ENCODE measurements at regions not wholly inside any gene's neighbourhood (a gene's known extent, or its start where the extent isn't known, plus 50 kb on each side); places are given as distances from the start of the nearest gene placed in this dataset.
"Not testable (repeated sequence)": the region's sequence is repeated elsewhere in the genome, so short reads cannot be mapped to it uniquely, and the experiment has no call there.

DNA sequence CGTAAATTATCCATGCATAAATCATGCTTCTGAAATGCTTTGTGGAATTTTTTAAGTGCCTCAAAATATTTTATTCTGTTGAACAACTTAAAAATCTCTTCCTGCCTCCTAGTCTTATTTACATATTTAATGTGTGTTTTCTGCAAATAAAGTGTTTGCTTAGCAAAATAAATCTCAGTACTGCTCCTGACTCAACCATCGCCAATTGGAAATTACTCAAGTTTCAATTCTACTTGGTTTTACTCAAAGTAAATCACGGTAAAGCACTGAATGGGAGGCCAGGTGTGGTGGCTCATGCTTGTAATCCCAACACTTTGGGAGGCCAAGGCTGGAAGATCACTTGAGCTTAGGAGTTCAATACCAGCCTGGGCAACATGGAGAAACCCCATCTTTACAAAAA is 152.2 kb upstream of the NR5A2 start:
- no peak for DNase-seq

- no peak for DNase-seq
Observed at GRCh38 chr1:199875856-199876255, 151.7 kb upstream of the NR5A2 start.

- no peak for DNase-seq
Observed at GRCh38 chr1:199877526-199878384, 149.8 kb upstream of the NR5A2 start.

GRCh38 chr1:199878823-199879222 is 148.7 kb upstream of the NR5A2 start:
- DNase-seq: no peak

GRCh38 chr1:199898654-199899053 is 128.9 kb upstream of the NR5A2 start:
- no peak for DNase-seq

DNA sequence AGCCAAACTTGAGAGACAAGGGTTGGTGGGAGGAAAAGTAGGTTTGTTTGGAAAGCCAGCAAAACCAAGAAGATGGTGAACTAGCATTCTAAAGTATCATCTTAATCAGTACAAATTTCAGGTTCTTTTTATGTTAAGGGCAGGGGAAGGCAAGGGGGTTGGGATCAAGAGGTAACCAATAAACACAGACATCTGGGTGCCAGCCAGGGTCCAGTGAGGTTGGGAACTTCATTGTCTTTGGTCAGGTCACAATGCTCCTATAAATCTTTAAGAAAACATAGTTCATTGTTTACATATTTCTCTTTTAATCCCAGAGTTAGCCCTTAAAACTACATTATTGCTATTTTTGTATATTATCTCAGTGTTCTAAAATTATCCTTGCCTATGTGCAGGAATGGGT is 126.2 kb upstream of the NR5A2 start:
- DNase-seq: no peak

- DNase-seq: no peak
Observed at GRCh38 chr1:199907361-199907760, 120.1 kb upstream of the NR5A2 start.

- peak; percentile 25 for DNase-seq
Observed at GRCh38 chr1:199909137-199909536, 118.4 kb upstream of the NR5A2 start.

DNA sequence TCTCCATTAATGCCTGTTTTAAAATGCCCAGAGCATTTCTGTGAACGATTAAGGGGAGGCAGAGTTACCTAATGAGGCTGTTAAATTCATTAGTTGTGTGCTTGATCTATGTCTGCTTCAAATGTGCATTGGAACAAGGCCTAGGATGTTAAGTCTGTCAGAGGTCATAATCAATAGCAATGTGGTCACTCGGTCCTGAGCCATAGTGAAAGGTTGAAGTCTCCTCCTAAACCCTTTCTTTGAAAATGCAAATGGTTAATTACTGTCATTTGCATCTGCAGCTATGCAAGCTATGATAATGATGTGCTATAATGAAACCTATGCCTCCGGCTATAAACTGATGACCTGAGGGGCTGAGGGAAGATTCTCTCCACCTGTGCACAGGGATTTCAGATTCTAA is 114.2 kb upstream of the NR5A2 start:
- no peak for DNase-seq

DNA sequence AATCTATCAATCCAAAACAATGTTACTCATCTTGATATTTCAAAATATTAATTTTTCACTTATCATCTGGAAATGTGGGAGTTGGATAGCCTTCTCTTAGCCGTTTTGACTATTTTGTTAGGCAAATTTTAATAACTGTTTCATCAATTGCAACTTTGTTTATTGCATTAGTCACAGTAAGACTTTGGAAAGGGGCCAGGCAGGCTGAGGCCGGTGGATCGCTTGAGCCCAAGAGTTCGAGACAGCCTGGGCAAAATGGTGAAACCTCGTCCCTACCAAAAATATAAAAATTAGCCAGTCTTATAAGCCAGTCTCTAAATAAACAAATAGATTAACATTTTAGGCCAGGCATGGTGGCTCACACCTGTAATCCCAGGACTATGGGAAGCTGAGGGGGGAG is 113.0 kb upstream of the NR5A2 start:
- DNase-seq: no peak

- no peak for DNase-seq
Observed at GRCh38 chr1:199918196-199918769, 109.2 kb upstream of the NR5A2 start.

DNA sequence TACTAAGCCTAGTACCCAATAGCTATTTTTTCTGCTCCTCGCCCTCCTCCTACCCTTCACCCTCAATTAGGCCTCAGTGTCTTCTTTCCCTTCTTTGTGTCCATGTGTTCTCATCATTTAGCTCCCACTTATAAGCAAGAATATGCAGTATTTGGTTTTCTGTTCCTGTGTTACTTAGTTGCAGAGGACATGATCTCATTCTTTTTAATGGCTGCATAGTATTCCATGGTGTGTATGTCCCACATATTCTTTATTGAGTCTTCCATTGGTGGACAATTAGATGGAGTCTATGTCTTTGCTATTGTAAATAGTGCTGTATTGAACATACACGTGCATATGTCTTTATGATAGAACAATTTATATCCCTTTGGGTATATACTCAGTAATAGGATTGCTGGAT is 106.9 kb upstream of the NR5A2 start:
- DNase-seq: no peak

DNA sequence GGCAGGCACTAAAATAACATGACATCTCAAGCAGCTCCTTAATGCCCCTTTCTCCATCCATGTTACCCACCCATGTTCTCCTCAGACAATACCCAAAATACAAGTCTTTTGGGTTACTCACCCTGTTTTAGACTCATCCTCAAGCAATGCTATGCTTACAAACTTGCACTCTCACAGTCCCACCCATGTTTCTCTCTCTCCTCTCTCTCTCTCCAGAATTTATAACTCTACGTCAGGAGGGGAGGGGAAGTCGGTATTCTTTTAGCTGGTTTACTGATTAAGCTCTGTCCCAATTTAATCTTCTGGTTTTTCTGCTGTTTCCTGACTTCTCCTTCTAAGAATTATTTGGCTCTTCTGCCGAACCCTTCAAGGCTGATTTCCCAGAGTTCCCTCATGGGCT is 98.0 kb upstream of the NR5A2 start:
- DNase-seq: no peak

DNA sequence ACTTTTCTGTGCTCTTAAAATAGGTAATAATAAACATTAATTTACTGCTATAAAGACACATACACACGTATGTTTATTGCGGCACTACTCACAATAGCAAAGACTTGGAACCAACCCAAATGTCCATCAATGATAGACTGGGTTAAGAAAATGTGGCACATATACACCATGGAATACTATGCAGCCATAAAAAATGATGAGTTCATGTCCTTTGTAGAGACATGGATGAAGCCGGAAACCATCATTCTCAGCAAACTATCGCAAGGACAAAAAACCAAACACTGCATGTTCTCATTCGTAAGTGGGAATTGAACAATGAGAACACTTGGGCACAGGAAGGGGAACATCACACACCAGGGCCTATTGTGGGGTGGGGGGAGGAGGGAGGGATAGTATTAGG is 97.4 kb upstream of the NR5A2 start:
- not testable (repeated sequence) for DNase-seq

- DNase-seq: peak; percentile 42
Observed at GRCh38 chr1:199931666-199932377, 95.7 kb upstream of the NR5A2 start.

GRCh38 chr1:199932462-199932861 is 95.0 kb upstream of the NR5A2 start:
- no peak for DNase-seq

DNA sequence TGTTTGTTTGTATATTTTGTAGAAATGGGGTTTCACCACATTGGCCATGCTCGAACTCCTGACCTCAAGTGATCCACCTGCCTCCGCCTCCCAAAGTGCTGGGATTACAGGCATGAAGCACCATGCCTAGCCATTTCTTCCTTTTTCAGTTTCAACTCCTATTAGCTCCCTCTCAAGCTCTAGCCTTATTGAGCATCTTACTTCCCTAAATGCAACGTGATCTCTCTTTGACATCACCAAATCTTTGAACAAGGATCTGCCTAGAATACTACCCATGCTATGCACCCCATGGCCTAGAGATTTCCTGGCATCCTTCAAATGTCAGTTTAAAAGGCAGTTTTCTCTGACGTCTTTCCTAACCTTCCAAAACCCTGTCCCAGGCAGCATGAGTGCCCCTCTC is 91.1 kb upstream of the NR5A2 start:
- DNase-seq: no peak

GRCh38 chr1:199937161-199937560 is 90.3 kb upstream of the NR5A2 start:
- no peak for DNase-seq

GRCh38 chr1:199937661-199938060 is 89.8 kb upstream of the NR5A2 start:
- DNase-seq: no peak

DNA sequence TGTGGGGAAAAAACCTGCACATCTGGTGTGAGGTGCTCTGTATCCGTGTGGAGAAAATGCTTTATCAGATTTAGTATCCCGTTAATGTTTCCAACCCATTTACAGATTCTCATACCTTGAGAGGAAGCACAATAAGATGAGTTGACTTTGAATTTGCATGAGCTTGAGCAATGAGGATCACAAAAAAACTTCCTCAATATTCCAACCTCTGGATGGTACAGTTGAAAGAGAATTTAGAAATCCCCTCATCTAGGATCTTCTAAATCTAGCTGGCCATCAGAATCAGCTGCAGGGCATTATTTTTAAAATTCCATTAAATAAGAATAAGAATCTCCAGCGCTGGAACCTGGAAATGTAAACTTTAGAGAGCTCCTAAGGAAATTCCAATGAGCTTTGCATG is 82.5 kb upstream of the NR5A2 start:
- no peak for DNase-seq

DNA sequence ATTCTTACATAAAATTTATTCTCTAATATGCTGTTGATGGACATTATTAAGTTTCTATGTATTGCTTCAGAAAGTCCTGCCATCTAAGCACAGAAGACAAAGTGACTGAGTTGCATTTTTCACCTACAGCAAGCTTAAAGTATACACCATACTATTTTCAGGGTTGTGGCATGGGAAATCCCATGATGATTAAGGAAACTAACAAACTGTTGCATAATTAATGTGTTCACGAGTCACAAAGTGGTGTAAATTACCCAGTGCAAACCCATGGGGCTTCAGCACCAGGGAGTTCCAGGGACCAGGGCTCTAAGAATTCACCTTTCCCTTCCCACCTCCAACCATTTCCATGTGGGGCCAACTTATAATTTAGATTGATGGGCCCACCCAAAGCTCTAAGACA is 81.9 kb upstream of the NR5A2 start:
- DNase-seq: no peak

DNA sequence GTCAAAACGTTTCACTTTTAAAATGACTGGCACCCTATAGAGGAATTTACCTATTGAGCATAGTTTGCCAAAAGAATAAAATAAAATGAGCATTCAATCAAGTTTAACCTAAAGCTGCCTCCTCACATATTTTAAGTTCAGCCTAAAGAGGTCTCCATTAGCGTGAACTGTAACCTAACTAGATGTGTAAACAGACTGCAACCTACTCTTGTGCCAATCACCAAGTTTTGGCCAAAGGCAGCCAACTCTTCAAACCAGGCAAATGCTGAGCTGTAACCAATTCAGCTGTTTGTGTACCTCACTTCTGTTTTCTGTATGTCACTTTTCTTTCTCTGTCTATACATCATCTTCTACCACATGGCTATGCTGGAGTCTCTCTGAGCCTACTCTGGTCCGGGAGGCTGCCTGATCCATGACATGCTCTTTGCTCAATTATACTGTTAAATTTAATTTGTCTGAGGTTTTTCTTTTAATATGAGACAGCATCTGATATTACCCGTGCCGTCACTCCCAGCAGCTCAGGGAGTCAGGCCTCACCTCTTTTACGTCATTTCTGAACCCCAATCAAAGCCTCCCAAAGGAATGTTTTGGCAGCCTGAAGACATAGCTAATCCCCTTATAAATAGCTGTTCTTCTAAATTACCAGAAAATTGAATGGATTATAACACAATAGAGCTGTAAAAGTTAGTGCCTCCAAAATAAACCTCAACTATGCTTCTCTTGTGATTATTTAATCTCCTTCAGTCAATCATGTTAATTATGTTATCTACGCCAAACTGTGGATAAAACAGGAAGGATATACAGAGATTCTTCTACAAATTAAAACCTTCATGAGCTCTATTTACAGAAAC is 81.0 kb upstream of the NR5A2 start:
- no peak for DNase-seq

All from fibroblast of skin of right biceps (primary cell).